ENCODE measurements at regions not wholly inside any gene's neighbourhood (a gene's known extent, or its start where the extent isn't known, plus 50 kb on each side); places are given as distances from the start of the nearest gene placed in this dataset.

DNA sequence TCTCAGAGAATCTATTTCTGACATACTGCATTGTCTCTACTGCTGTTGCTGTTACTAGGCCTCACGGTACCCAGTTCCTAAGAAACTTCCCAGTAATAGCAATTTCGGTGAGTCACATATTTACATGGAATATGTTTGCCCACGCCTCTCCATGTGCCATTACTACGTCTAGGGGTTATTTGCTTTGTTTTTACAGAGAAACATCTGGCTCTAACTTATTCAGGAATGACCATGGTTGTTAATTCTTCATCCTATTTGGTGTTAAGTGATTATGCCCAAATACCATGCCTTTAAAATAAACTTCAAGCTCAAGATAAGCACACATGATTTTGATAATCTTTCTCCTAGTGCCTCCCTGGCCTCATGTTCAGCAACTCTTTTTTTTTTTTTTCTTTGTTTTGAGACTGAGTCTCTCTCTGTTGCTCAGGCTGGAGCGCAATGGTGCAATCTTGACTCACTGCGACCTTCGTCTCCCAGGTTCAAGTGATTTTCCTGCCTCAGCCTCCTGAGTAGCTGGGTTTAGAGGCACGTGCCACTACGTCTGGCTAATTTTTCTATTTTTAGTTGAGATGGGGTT, 101.0 kb upstream of the HS3ST1 start:
- TF ChIP-seq, protein P1, sequence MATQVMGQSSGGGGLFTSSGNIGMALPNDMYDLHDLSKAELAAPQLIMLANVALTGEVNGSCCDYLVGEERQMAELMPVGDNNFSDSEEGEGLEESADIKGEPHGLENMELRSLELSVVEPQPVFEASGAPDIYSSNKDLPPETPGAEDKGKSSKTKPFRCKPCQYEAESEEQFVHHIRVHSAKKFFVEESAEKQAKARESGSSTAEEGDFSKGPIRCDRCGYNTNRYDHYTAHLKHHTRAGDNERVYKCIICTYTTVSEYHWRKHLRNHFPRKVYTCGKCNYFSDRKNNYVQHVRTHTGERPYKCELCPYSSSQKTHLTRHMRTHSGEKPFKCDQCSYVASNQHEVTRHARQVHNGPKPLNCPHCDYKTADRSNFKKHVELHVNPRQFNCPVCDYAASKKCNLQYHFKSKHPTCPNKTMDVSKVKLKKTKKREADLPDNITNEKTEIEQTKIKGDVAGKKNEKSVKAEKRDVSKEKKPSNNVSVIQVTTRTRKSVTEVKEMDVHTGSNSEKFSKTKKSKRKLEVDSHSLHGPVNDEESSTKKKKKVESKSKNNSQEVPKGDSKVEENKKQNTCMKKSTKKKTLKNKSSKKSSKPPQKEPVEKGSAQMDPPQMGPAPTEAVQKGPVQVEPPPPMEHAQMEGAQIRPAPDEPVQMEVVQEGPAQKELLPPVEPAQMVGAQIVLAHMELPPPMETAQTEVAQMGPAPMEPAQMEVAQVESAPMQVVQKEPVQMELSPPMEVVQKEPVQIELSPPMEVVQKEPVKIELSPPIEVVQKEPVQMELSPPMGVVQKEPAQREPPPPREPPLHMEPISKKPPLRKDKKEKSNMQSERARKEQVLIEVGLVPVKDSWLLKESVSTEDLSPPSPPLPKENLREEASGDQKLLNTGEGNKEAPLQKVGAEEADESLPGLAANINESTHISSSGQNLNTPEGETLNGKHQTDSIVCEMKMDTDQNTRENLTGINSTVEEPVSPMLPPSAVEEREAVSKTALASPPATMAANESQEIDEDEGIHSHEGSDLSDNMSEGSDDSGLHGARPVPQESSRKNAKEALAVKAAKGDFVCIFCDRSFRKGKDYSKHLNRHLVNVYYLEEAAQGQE (IDR thresholded peaks at IDR 0.05; ENCODE audit: insufficient read depth in 1 of 2, low read depth in 2 of 2, low read length in 2 of 2), result no peak
- TF ChIP-seq POLR2AphosphoS5 (IDR thresholded peaks at IDR 0.05; ENCODE audit: low read depth, low read length), result no peak
- no peak for TF ChIP-seq TAF1 (IDR thresholded peaks at IDR 0.05; ENCODE audit: borderline replicate concordance, insufficient read depth, low read length)
